GM21786 (cell line): ENCODE measurements at regions not wholly inside any gene's neighbourhood (a gene's known extent, or its start where the extent isn't known, plus 50 kb on each side); places are given as distances from the start of the nearest gene placed in this dataset.
"Not testable (repeated sequence)": the region's sequence is repeated elsewhere in the genome, so short reads cannot be mapped to it uniquely, and the experiment has no call there.

Source experiments
- ATAC-seq: cut with Tn5 transposase; IDR thresholded peaks from one replicate; pipeline ENCODE4 v1.9.1; 2021; ENCODE audit not compliant: unreplicated experiment

GRCh38 chr6:90914312-90914711, 327.4 kb upstream of the MAP3K7 start:
- no peak for ATAC-seq

GRCh38 chr6:90913266-90913960, 326.5 kb upstream of the MAP3K7 start:
- ATAC-seq, result no peak

- no peak for ATAC-seq
These were observed 324.8 kb upstream of the MAP3K7 start for GRCh38 chr6:90911642-90912041.

- ATAC-seq, result no peak
These were observed 324.0 kb upstream of the MAP3K7 start for GRCh38 chr6:90910893-90911292.

GRCh38 chr6:90907931-90908655, 321.2 kb upstream of the MAP3K7 start:
- no peak for ATAC-seq

- no peak for ATAC-seq
These were observed 318.5 kb upstream of the MAP3K7 start for GRCh38 chr6:90905351-90905750.

GRCh38 chr6:90900034-90900433, 313.2 kb upstream of the MAP3K7 start:
- ATAC-seq, result no peak

- no peak for ATAC-seq
These were observed 311.9 kb upstream of the MAP3K7 start for GRCh38 chr6:90898763-90899162.

- no peak for ATAC-seq
These were observed 309.2 kb upstream of the MAP3K7 start for GRCh38 chr6:90896075-90896547.

GRCh38 chr6:90895299-90896074, 308.6 kb upstream of the MAP3K7 start:
- ATAC-seq, result no peak

GRCh38 chr6:90894285-90895130, 307.6 kb upstream of the MAP3K7 start:
- no peak for ATAC-seq

GRCh38 chr6:90893400-90893799, 306.5 kb upstream of the MAP3K7 start:
- no peak for ATAC-seq

GRCh38 chr6:90892271-90892670, 305.4 kb upstream of the MAP3K7 start:
- ATAC-seq, result no peak

GRCh38 chr6:90891355-90891754, 304.5 kb upstream of the MAP3K7 start:
- no peak for ATAC-seq

GRCh38 chr6:90890683-90891330, 303.9 kb upstream of the MAP3K7 start:
- no peak for ATAC-seq

- ATAC-seq, result no peak
These were observed 300.9 kb upstream of the MAP3K7 start for GRCh38 chr6:90887764-90888163.

GRCh38 chr6:90885611-90886056, 298.8 kb upstream of the MAP3K7 start:
- ATAC-seq, result no peak

GRCh38 chr6:90885137-90885536, 298.3 kb upstream of the MAP3K7 start:
- ATAC-seq, result not testable (repeated sequence)

- ATAC-seq, result no peak
These were observed 290.7 kb upstream of the MAP3K7 start for GRCh38 chr6:90877616-90878015.

- no peak for ATAC-seq
These were observed 288.1 kb upstream of the MAP3K7 start for GRCh38 chr6:90874931-90875330.
